GM19455 (cell line): ENCODE measurements at regions not wholly inside any gene's neighbourhood (a gene's known extent, or its start where the extent isn't known, plus 50 kb on each side); places are given as distances from the start of the nearest gene placed in this dataset.
"Not testable (repeated sequence)": the region's sequence is repeated elsewhere in the genome, so short reads cannot be mapped to it uniquely, and the experiment has no call there.

Experiments used
- ATAC-seq: cut with Tn5 transposase; IDR thresholded peaks from one replicate; pipeline ENCODE4 v1.9.1; 2021; ENCODE audit not compliant: unreplicated experiment

- not testable (repeated sequence) for ATAC-seq
Measured at GRCh38 chr1:238327033-238327432, 436.3 kb upstream of the ZP4 start.

DNA sequence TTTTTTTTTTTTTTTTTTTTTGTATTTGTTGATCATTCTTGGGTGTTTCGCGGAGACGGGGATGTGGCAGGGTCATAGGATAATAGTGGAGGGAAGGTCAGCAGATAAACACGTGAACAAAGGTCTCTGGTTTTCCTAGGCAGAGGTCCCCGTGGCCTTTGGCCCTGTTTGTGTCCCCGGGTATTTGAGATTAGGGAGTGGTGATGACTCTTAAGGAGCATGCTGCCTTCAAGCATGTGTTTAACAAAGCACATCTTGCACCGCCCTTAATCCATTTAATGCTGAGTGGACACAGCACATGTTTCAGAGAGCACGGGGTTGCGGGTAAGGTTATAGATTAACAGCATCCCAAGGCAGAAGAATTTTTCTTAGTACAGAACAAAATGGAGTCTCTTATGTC lies 435.8 kb upstream of the ZP4 start:
- ATAC-seq: not testable (repeated sequence)

- no peak for ATAC-seq
Measured at GRCh38 chr1:238324211-238324864, 433.6 kb upstream of the ZP4 start.

DNA sequence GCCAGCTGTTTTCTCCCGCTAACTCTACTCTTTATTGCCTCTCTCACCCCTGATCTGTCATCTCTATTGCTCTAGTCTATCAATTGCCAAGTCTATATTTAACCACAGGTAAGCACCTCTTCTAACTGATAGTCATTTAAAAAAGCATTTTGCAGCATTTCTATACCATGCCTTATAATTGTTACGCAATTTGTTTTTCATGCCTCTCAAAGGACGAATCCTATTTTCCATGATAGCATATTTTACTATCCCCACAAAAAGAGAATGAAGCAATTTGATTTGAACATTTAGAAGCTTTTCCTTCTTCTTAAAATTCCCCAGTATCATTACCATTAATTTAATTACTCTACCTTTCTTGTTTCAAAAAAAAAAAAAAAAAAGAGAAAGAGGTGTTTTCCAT lies 432.8 kb upstream of the ZP4 start:
- ATAC-seq: no peak

DNA sequence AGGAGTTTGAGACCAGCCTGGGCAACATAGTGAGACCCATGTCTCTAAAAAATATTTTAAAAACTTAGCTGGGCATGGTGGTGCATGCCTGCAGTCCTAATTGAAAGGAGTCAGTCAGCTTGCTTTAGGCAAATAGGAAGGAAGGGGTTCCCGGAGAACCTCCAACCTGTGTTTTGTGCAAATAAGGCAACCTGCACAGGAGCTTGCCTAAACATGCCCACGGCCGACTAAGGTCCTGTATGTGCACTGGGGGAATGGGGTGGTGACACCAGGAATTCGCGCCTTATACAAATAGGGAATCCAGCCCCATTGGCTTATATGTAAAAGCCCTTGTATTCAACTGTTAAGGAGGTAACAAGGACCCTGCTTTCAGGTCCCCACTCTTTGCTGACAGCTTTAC lies 429.2 kb upstream of the ZP4 start:
- no peak for ATAC-seq

DNA sequence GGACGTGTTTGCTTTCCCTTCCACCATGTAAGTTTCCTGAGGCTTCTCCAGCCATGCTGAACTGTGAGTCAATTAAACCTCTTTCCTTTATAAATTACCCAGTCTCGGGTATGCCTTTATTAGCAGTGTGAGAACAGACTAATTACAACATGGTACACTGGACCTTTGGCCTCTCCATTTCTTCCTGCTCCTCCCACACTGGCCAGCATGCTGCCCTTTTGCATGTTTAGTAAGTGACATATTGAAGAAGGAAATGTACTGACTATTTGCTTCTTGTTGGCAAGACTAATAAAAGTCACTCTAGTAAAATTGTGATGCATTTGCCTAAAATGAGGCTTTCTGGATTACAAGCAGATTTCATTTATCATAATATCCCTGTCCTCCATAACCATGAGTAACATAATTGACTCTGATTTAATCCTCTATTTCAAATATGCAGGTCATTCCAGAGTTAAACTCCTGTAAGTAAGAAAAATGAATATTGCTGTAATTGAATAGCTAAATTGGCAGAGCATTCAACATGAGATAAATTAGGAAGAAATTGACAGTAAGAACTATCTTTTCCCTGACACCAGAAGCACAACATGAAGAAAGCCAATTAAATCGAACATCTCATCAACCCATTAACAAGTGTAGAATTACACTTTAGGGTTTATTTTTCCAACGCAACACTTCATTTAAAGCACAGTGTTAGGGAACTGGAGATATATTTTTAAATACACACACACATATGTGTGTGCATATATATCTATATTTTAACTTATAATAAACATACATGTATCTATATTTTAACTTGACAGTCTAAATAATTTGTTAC lies 427.8 kb upstream of the ZP4 start:
- ATAC-seq: no peak

- ATAC-seq: no peak
Measured at GRCh38 chr1:238312969-238313368, 422.2 kb upstream of the ZP4 start.

- no peak for ATAC-seq
Measured at GRCh38 chr1:238306411-238306810, 415.7 kb upstream of the ZP4 start.

GRCh38 chr1:238302646-238303045 lies 411.9 kb upstream of the ZP4 start:
- ATAC-seq: no peak

DNA sequence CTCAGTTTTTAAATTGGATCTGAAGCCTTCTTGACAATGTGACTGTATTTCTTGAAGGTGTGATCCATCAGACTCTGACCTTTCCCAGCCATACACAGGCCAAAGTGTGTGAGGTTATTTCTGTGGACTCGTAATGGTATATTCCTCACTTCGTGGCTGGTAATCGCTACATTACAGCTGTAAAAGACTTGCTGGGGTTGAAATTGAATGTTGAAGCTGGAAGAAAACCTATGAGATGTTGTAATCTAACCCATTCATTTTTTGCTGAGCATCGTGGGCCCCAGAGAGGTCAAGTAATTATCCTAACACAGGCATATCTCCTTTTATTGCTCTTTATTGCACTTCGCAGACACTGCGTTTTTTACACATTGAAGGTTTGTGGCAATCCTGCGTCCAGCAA lies 405.6 kb upstream of the ZP4 start:
- ATAC-seq: no peak

GRCh38 chr1:238293075-238293474 lies 402.4 kb upstream of the ZP4 start:
- no peak for ATAC-seq

DNA sequence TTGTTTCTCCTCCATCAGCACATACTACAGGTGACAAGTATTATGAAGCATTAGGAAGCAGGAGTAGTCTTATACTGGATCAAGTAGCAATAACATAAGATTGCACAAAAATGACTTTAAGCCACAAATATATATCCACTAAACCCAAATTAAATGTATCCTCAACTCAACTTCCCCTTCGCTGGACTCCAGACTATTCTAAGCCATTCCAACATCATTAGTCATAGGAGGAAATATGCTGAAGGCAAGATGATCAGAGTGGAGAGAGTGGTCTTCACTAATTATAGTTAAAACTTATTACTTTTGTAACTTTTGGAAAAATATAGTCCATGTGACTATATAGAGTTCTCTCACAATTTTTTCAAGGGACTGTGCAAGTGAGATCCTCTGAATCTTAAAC lies 390.7 kb upstream of the ZP4 start:
- no peak for ATAC-seq

DNA sequence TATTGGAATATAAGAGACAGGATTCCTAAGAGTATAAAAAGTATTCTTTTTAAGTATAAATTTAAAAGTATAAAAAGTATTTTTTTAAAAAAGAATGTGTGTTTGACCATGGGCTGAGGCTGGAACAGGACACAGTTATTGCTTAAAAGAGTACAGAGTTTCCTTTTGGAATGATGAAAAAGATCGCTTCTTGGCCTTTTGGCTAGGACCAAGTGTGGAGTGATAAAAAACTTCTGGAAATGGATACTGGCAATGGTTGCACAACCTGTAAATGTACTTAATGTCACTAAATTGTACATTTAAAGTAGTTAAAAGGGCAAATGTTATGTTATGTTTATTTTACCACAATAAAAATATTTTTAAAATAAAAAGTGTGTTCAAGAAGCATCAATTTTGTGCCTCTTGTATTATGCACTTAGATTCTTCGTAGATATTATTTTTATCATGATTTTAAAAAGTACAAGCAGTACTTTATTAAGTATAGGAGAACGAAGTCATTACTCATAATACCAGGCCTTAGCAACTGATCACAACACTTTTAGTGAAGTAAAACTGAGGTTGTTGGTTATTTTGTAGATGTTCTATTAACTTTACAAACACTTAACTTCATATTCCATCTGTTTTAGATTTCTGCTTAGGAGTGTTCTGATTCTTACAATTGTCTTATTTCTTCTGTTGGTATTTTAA lies 389.1 kb upstream of the ZP4 start:
- no peak for ATAC-seq

DNA sequence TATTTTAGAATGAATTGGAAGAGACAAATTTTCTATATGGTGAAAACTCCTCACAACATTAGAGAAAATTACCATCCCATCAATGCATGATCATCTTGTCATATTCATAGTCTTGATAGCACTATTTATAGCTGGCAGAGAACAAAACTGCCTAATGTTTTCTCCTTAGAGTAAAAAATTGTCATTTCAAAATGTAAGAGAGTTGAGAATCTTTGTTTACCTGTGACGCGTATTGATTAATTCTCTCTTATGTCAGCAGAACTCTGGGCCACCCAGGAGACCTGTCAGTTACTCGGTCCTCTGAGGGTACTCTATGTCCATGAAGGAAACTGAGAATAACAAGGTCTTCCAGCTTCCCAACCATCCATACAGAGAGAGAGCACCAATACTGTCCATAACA lies 381.4 kb upstream of the ZP4 start:
- no peak for ATAC-seq

GRCh38 chr1:238265866-238266265 lies 375.1 kb upstream of the ZP4 start:
- ATAC-seq: no peak

DNA sequence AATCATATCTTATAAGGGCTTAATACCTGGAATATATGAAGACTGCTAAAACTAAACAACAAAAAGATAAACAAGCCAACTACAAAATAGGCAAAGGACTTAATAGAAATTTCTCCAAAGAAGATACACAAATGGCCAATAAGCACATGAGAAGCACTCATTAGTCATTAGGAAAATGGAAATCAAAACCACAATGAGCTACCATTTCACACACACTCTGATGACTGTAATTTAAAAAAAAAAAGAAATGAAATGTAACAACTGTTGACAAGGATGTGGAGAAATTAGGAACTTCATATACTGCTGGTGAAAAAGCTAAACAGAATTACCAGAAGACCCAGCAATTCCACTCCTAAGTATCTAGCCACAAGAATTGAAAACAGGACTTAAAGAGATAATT lies 374.2 kb upstream of the ZP4 start:
- ATAC-seq: no peak

DNA sequence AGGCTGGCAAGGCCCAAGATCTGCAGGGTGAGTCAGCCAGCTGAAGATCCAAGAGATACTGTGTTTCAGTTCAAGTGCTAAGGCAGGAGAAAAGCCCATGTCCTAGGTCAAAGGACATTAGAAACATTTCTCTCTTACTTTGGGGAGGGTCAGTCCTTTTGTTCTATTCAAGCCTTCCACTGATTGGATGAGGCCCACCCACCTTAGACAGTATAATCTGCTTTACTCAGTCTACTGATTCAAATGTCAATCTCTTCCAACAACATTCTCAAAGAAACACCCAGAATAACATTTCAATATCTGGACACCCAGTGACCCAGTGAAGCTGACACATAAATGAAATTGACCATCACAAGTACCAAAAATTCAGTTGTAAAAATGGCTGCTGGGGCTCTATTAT lies 367.8 kb upstream of the ZP4 start:
- ATAC-seq: no peak

DNA sequence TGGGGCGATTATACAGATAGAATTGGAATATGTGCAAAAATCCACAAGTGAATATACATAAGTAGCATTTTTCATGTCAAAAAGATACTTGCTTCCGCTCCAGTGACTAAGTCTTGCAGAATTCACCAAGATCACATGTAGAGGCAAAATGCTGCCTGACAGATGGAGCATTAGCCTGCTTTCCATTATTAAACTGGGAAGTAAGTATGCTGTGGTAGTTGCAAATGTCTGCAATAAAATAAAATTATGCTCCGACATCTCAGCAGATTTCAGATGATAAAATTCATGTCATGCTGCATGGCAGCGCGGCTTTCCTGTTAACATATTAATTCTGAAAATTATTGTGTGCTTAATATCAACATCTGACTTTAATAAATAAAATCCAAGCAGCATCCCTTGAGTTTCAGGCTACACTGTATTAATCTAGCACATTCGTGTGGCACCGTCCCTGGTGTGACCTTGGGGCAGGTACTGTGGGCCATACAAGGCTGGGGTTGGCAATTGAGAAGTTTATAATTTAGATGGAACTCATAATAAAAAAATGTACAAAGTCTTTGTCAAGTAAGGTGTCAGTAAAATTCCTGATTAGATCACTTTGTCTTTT lies 366.4 kb upstream of the ZP4 start:
- no peak for ATAC-seq

GRCh38 chr1:238254935-238255334 lies 364.2 kb upstream of the ZP4 start:
- no peak for ATAC-seq

DNA sequence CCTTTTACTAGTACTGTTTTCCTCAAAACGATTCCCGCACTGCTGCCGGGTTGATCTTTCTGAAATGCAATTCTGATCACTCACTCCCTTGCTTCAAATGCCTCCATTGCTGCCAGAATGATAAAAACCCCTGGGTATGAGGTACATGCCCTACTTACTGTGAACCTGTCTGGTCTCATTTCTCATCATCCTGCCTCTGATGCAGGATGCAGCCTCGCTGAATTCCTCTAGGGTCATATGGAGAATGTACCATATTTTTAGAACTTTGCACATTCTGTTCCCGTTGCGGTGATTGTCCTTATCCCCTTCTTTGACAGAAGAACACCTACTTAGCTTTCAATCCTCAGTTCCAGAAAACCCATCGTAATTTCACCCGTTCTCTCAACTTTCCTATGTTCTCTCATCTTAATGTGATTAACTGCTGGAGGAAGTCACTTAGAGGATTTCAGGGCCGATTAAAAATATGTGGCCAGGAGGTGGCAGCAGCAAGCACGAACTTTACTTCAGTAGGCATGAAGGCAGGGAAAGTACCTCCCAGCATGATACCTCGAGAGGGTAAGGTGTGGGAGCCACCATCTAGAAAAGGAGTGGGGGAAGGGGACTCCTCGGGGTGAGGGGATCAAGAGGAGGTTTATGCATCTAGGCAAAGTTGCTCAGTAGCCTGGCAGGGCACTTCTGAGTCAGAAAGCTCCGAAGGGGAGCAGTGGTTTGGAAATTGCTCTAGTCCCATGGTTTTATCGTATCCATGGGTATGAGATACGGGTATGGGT lies 361.5 kb upstream of the ZP4 start:
- no peak for ATAC-seq

DNA sequence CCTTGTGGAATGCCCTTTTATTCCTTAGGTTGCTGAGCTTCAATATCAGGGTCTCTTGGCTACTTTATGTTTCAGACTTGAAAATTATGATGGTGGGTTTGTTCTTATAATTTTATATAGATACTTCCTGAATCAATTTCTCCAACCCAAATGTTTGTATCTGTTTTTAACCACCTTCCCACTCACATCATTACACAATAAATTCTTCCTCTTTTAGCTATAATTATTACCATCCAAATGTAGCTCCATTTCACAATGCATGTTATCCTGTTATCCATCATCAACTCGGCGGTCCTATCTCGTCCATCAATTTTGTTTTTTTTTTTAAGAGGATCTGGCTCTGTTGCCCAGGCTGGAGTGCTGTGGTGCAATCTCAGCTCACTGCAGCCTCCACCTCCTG lies 357.6 kb upstream of the ZP4 start:
- ATAC-seq: no peak
